HG03432 (cell line): ENCODE measurements at regions not wholly inside any gene's neighbourhood (a gene's known extent, or its start where the extent isn't known, plus 50 kb on each side); places are given as distances from the start of the nearest gene placed in this dataset.
A peak's percentile ranks its signal among the peaks of the same experiment; 100 is the strongest.
"Not testable (repeated sequence)": the region's sequence is repeated elsewhere in the genome, so short reads cannot be mapped to it uniquely, and the experiment has no call there.

Experiments used
- ATAC-seq: cut with Tn5 transposase; IDR thresholded peaks from one replicate; pipeline ENCODE4 v1.9.1; 2021; ENCODE audit warnings: mild to moderate bottlenecking, moderate library complexity; ENCODE audit not compliant: unreplicated experiment

GRCh38 chr4:72945719-72946336, 123.7 kb downstream of the COX18 start:
- no peak for ATAC-seq

DNA sequence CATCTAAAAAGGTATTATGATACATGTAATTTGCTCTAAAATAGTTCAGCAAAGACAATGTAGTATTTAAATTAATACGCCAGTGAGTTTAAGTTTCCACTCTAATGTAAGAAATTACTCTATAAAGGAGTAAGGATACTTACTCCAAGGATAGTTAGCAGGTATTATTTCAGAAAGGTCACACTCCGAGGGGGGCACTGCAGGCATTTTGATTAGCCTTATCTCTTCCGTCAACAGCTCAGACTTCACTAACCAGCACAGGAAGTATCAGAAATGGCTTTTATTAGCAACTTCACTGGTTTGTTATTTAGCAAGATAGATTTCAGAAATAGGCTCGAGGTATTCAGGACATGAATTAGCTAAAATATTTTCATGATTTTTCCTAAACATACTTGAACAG, 127.0 kb downstream of the COX18 start:
- no peak for ATAC-seq

- ATAC-seq: no peak
Measured at GRCh38 chr4:72938516-72938915, 131.0 kb downstream of the COX18 start.

- ATAC-seq: peak; percentile 65
Measured at GRCh38 chr4:72935462-72935861, 134.1 kb downstream of the COX18 start.

DNA sequence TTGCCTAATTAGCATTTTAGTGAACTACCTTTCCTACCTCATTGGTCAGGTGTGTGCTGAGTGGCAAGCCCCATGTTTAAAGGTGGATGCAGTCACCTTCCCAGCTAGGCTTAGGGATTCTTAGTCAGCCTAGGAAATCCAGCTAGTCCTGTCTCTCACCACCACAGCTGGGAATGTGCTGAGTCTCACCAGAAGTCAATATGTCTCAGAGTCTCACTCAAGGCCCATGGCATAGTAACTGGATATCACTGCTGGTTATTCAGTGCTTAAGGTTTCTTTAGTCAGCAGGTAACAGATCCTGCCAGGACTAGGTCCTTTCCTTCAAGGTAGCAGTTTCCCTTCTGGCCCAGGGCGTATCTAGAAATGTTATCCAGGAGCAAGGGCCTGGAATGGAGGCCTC, 136.5 kb downstream of the COX18 start:
- no peak for ATAC-seq

DNA sequence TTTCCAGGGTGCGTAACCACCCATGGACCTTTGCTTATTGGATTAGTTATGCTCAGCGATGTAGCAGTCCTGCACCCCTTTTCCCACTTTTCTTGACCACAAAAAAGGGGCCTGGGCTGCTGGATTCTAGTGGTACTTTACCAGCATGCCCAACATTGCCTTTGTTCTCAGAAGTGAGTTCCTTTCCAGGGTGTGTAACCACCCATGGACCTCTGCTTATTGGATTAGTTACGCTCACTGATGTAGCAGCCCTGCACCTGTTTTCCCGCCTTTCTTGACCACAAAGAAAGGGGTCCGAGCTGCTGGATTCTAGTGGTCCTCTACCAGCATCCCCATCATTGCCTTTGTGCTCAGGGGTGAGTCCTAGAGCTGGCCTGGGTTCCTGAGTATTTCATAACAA, 138.2 kb downstream of the COX18 start:
- ATAC-seq: no peak

DNA sequence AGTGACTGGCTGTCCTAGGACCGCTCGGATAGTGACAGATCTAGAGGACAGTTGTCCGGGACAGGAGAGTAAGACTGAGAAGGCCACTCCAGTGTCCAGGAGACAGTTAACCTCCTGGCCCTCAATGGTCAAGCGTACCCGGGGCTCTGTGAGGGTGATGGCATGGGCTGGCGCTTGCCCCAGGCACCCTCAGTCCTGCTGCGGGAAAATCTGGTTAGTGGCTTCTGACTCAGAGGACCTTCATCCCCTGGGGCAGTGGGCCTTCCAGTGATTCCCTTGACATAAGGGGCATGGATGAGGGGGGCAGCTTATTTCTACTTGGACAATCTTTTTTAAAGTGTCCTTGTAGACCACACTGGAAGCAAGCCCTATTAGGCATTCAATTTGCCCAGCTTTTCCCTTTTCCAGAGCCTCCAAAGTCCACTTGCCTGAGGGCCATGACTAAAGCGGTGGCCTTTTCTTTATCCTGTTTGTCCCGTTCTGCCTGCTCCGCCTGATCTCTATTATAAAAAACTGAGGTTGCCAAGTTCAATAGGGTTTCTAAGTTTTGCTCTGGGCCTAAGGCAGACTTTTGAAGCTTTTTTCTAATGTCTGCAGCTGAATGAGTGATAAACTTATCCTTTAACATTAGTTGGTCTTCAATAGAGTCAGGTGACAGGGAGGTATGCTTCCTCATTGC, 139.8 kb downstream of the COX18 start:
- ATAC-seq: not testable (repeated sequence)

GRCh38 chr4:72924814-72925213, 144.7 kb downstream of the COX18 start:
- ATAC-seq: no peak

- no peak for ATAC-seq
Measured at GRCh38 chr4:72919937-72920336, 149.6 kb downstream of the COX18 start.

DNA sequence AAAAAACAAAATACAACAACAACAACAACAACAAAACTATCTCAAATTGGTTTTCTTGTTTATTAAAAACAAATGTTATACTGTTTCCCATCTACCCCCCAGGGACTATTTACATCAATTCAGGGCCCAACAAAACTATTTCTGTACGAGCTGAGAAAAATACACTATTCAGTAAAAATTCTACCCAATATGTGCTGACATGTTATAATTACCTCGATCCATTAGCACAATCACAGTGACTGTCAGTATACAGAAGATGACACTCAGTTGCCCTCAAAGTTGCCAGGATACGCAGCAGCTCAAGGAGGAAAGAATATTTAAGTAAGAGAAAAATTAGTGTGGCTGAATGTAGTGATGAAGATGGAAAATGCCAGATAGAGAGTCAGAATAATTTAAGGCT, 150.1 kb downstream of the COX18 start:
- ATAC-seq: no peak

DNA sequence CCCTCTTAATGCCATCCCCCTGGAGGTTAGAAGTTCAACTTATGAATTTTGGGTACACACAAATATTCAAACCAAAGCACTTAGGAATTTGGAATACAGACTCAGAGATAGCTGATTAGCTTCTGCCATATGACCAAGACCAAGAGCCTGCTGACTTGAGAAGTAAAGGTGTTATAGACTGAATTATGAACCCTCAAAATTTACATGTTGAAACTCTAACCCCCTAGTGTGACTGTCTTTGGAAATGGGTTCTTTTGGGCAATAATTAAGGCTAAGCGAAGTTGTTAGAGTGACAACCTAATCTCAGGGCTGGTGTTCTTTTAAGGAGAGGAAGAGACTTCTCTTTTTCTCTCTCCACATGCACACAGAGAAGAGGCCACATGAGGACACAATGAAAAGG, 151.2 kb downstream of the COX18 start:
- ATAC-seq: no peak

DNA sequence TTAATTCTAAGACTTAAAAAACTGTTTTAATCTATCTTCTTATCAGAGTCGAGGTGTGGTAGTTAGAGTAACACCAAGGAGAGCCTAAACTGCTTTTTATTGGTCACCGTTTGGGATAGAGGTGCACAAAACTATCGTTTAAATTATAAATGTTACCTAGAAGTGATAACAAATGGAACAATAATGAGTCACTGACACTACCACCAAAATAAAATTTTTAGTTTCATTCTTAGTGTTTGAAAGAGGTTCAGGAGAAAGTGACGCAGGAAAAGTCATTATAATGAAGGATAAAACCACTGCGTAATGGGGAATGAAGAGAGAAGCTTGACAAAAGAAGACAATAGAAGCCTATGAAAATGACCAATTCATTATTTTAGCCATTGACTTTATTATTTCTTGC, 158.2 kb downstream of the COX18 start:
- ATAC-seq: no peak

GRCh38 chr4:72909461-72909860, 160.1 kb downstream of the COX18 start:
- no peak for ATAC-seq

- no peak for ATAC-seq
Measured at GRCh38 chr4:72902354-72902753, 167.2 kb downstream of the COX18 start.

GRCh38 chr4:72901553-72901952, 168.0 kb downstream of the COX18 start:
- no peak for ATAC-seq

GRCh38 chr4:72900952-72901351, 168.6 kb downstream of the COX18 start:
- no peak for ATAC-seq

DNA sequence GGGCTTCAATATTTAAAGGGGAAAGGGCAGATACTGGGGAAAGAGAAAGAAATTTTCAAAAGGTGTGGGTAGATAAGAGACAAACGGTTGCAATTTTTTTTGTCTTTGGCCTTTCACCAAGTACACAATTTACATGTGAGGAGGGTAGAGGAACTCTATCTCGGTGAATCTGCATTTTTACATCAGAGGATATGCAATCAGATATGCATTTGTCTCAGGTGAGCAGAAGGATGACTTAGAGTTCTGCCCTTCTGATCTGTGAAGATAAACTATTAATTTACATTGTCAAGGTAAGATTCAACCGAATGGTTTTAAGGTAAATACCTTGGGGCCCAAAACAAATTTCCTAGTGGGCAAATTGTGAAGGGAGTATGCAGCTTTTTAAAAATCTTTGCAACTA, 169.9 kb downstream of the COX18 start:
- ATAC-seq: no peak

DNA sequence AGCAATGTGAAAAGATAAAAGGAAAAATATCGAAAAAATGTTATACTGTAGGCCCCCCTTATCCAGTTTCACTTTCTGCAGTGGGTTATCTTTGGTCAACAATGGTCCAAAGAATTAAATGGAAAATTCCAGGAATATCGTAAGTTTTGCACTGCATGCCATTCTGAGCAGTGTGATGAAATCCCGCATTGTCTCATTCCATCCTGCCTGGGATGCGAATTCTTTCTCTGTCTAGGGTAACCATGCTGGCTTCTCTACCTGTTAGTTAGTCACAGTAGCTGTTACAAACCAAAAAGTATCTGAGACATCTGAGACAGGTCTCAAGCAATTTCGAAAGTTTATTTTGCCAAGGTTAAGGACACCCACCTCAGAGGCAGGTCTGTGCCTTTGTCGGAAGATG, 170.3 kb downstream of the COX18 start:
- ATAC-seq: no peak

- no peak for ATAC-seq
Measured at GRCh38 chr4:72896515-72896914, 173.0 kb downstream of the COX18 start.

DNA sequence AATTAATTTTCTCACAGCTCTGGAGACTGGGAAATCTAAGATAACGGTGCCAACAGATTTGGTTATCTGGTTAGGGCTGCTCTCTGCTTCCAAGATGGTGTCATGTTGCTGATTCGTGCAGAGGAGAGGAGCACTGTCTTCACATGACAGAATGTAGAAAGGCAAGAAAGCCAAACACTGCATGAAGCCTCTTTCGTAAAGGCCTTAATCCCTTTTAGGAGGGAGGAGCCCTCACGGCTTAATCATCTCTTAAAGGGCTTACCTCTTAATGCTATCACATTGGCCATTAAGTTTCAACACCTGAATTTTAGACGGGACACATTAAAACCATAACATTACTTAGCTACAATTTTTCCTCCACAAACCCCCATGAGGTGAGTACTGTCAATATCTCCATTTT, 174.1 kb downstream of the COX18 start:
- no peak for ATAC-seq

GRCh38 chr4:72893354-72894066, 176.0 kb downstream of the COX18 start:
- ATAC-seq: no peak

GRCh38 chr4:72888331-72888730, 181.2 kb downstream of the COX18 start:
- ATAC-seq: no peak
